ENCODE measurements at regions not wholly inside any gene's neighbourhood (a gene's known extent, or its start where the extent isn't known, plus 50 kb on each side); places are given as distances from the start of the nearest gene placed in this dataset.
"Not testable (repeated sequence)": the region's sequence is repeated elsewhere in the genome, so short reads cannot be mapped to it uniquely, and the experiment has no call there.

GRCh38 chr9:13470836-13471235 lies 191.3 kb upstream of the MPDZ start:
- no peak for DNase-seq

- no peak for DNase-seq
These were observed 187.7 kb upstream of the MPDZ start for GRCh38 chr9:13467157-13467556.

GRCh38 chr9:13461414-13461991 lies 182.0 kb upstream of the MPDZ start:
- DNase-seq: peak; percentile 41

DNA sequence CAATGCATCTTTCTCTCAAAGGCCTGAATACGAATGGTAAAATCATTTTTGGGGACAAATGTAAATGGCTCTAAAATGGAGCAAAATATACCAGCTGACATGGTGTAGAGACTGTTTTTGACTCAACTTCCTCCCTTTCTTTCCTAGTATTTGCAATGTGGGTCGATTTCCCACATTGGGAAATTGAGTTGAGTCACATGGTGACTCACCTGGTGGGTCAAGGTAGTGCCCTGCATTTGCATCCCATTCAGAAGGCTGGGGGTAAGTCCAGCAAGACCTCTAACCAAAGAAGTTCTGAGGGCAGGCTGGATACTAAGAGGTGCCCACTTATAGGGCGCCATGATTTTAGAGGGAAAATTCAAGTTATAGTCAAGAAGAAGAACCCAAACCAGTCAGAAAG lies 179.6 kb upstream of the MPDZ start:
- no peak for DNase-seq

- no peak for DNase-seq
These were observed 178.3 kb upstream of the MPDZ start for GRCh38 chr9:13457795-13458194.

GRCh38 chr9:13450723-13451122 lies 171.2 kb upstream of the MPDZ start:
- DNase-seq: no peak

DNA sequence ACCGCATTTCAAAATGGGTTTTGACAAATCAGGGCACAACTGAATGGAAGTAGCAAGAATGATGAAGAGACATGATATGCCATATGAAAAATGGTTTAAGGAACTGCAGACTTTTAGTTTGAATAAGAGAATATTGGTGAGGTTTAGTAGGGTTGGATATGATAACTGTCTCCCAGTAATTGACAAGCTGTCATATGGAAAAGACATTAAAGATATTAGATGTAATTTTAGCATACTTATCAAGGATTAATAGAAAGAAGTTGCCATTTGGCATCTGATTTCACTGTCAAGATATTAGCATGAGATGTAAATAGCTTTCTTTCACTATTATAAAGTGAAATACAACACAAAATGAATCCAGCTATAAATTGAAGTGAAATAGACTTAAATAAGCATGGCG lies 169.0 kb upstream of the MPDZ start:
- no peak for DNase-seq

- DNase-seq: no peak
These were observed 168.4 kb upstream of the MPDZ start for GRCh38 chr9:13447843-13448422.

GRCh38 chr9:13446938-13447842 lies 167.7 kb upstream of the MPDZ start:
- DNase-seq: no peak

DNA sequence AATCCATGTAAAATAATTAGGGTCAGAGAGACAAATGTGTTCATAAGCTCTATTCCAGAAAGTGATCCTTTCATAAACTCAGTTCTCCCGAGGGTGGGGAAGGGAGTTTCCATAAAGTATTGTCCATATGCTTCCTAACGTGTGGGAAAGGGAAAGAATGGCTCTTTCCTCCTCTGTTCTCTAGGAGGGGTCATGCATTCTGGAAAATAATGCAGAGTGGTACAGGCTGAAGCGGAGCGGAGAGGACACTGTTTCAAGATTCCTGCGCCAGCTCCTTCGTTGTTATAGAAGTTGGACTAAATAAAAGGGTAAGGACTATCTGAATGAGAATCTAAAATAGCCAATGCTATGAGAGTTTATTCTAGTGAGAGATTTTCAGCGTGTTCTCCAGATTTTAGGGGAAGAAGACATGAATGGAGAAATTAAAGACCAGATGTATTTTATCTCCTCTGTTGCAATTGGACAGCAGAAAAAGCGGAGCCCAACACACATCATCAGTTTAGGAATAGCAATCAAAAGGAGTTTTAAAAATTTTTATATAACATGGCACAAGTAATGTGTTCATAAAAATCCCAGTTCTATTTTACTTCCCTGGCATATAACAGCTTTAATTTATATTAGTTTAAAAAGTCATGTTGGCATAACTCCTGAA lies 166.9 kb upstream of the MPDZ start:
- DNase-seq: no peak

- peak; percentile 53 for DNase-seq
These were observed 165.6 kb upstream of the MPDZ start for GRCh38 chr9:13445103-13445500.

- no peak for DNase-seq
These were observed 165.0 kb upstream of the MPDZ start for GRCh38 chr9:13444245-13445102.

DNA sequence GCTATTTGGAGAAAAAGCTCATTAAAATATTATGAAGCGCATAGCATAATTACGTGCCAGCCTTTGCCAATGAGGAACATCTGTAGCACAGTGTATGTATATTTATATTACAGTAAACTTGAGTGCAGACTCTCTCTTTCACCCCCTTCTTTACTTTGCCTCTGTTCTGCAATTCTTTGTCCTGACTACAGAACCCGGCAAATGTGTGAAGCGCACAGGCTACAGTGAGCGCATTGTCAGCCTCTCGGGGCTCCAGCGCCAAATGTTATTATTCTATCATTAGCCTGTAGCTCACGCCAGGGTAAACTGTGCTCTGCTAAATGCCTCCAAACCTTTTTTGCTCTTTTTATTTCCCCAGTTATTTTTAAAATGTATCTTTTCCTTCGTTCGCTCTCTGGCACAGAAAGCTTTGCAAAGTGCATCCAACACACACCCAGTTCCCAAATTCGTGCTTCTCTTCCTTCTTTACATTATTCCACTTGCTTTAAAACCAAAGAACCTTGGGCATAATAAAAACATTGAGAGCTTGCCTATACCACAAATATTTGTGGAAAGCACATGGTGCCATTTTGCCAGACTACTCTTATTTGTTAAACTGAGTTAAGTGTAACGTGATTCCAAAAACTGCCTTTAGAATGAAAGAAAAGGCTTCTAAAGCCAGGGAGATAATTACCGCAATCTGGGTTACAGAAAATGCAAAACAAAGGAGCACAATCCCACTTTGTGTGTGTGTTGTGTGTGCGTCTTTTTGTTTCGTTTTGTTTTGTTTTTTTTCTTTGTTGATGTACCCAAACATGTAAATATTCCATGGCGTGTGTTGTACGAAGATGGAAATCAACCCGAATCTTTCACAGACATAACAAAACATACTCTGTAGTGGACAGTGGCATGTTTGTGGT lies 164.1 kb upstream of the MPDZ start:
- peak; percentile 68 for DNase-seq

DNA sequence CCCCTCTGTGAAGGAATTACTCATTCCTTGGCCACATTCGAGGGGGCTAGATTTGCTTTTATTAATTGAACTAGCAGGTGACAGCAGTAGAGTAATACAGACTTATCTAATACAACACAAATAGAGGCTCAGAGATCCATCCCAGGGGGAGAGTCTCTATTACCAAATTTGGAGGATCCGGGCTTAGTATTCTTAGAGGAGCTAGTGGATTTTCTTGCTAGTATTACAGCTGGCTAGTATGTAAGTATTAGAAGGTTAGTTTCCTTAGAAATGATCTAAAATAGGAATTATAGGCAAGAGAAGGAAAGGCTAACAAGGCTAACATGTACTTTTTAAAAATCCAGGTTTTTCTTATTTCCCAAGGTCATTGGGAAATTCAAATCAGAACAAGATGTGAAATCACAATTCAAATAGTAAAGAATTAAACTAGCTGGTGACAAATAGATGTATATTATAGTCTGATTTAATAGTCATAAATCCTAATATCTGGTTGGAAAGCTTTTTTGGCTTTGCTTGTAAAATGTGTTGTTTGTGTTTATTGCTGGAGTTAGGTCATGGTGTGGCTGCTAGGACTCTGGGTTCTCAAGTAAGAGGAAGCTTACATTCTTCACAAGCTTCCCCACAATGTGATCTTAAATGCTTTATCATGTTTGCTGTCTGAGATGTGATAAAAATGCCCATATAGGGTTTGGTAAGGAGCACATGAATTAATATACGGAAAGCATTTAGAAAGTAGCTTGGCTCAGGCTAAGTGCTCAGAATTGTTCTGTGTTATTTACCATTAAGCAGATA lies 160.4 kb upstream of the MPDZ start:
- no peak for DNase-seq

DNA sequence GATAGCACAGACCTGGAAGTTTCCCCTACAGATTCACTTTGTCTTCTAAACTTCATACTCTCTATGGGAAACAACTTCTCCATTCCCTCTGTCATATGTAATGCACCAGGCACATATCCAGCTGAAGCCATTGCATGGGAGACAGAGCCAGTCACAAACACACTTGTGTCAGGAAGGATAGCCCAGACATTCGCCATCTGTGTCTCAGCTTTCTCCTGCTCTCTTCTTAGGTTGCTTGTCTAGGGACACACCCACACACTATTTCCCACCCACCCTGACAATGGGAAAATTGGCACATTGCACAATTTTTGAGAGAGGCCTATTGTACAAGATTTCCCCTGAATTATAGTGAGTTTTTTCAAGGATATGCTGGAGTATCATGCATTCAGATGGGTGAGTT lies 158.4 kb upstream of the MPDZ start:
- DNase-seq: peak; percentile 62

- no peak for DNase-seq
These were observed 157.1 kb upstream of the MPDZ start for GRCh38 chr9:13436591-13436990.

DNA sequence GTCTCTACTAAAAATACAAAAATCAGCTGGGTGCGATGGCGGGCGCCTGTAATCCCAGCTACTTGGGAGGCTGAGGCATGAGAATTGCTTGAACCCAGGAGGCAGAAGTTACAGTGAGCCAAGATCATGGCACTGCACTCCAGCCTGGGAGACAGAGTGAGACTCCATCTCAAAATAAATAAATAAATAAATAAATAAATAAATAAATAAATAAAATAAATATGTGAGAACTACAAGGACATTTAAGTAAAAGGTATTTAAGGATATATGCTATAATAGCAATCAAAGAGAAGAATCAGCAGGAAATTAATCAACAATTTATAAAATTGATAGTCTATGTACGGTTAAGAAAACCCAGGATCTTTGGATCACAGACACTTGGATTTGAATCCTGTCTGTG lies 154.0 kb upstream of the MPDZ start:
- not testable (repeated sequence) for DNase-seq

DNA sequence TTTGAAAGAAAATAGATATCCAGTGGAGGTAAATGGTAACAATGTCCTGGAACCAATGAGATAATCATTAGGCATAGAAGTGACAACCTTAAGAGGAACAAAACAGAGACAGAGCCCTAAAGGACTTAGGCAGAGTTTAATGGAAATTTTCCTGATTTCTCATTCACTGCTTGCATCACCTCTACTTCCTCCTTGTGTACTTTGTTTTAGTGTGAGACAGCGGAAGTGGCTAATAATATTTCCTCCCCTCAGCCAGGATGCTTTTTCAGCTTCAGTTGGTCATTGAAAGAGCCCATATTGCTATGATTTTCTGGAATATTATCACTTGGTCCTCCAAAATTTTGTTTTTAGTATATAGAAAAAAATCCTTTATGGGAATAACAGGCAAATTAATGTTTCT lies 153.4 kb upstream of the MPDZ start:
- no peak for DNase-seq

DNA sequence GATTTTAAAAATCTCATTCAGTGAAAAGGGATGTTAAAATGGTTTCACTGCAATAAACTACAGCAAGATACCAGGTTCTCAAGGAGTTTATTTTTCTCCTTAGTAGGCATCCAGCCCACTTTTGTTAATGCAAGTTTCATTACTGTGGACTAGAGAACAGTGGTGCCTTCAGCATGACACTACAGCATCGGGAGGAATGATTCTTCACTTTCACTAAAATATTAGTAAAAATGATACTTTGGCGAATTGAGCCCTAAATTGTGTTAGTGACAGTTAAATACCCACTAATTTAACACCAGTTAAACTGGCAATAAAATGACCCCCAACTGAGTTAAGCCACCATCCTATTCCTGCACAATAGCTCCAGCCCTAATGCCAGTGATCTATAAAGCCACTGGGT lies 152.2 kb upstream of the MPDZ start:
- no peak for DNase-seq

GRCh38 chr9:13431222-13431536 lies 151.7 kb upstream of the MPDZ start:
- DNase-seq: peak; percentile 64

Data from right hindlimb (tissue), 1 donor.